ENCODE measurements at regions not wholly inside any gene's neighbourhood (a gene's known extent, or its start where the extent isn't known, plus 50 kb on each side); places are given as distances from the start of the nearest gene placed in this dataset.

- H3K27me3 Mint-ChIP-seq (ENCODE audit: low read depth), result no peaks in the 10 kb centered on the region
- H3K4me1 Mint-ChIP-seq (ENCODE audit: low read depth), result no peaks in the 10 kb centered on the region
- no peak for DNase-seq
- no peaks in the 10 kb centered on the region for H3K9me3 Mint-ChIP-seq
- H3K4me3 Mint-ChIP-seq, result no peak overlapping the region
- H3K36me3 Mint-ChIP-seq (ENCODE audit: low read depth), result no peaks in the 10 kb centered on the region
- intact Hi-C loops (cut with micrococcal nuclease), result no loop called here
- no peak overlapping the region for H3K27ac Mint-ChIP-seq
- CTCF ChIA-PET, result no interaction called here
Observed at GRCh38 chr16:59440502-59440901, 706.4 kb upstream of the GOT2 start.

GRCh38 chr16:59432896-59433295, 698.8 kb upstream of the GOT2 start:
- DNase-seq, result no peak
- H3K4me1 Mint-ChIP-seq (ENCODE audit: low read depth), result no peaks in the 10 kb centered on the region
- CTCF ChIA-PET, result no interaction called here
- no peak overlapping the region for H3K27ac Mint-ChIP-seq
- H3K36me3 Mint-ChIP-seq (ENCODE audit: low read depth), result no peaks in the 10 kb centered on the region
- no peaks in the 10 kb centered on the region for H3K27me3 Mint-ChIP-seq (ENCODE audit: low read depth)
- no peak overlapping the region for H3K4me3 Mint-ChIP-seq
- intact Hi-C loops (cut with micrococcal nuclease), result no loop called here
- H3K9me3 Mint-ChIP-seq, result no peaks in the 10 kb centered on the region

GRCh38 chr16:59432276-59432675, 698.2 kb upstream of the GOT2 start:
- no peak for DNase-seq
- Mint-ChIP-seq H3K4me1 (ENCODE audit: low read depth) (no peaks in the 10 kb centered on the region), H3K9me3 (no peaks in the 10 kb centered on the region), H3K27ac (no peak overlapping the region), H3K36me3 (ENCODE audit: low read depth) (no peaks in the 10 kb centered on the region), H3K4me3 (no peak overlapping the region), H3K27me3 (ENCODE audit: low read depth) (no peaks in the 10 kb centered on the region)
- intact Hi-C loops (cut with micrococcal nuclease), result no loop called here
- CTCF ChIA-PET, result no interaction called here

GRCh38 chr16:59424714-59425273, 690.7 kb upstream of the GOT2 start:
- no peaks in the 10 kb centered on the region for H3K36me3 Mint-ChIP-seq (ENCODE audit: low read depth)
- no peak overlapping the region for H3K4me3 Mint-ChIP-seq
- H3K4me1 Mint-ChIP-seq (ENCODE audit: low read depth), result no peaks in the 10 kb centered on the region
- H3K27me3 Mint-ChIP-seq (ENCODE audit: low read depth), result no peaks in the 10 kb centered on the region
- intact Hi-C loops (cut with micrococcal nuclease), result no loop called here
- no peaks in the 10 kb centered on the region for H3K9me3 Mint-ChIP-seq
- CTCF ChIA-PET, result no interaction called here
- no peak overlapping the region for H3K27ac Mint-ChIP-seq
- no peak for DNase-seq

- Mint-ChIP-seq H3K27ac (no peak overlapping the region), H3K36me3 (ENCODE audit: low read depth) (no peaks in the 10 kb centered on the region), H3K9me3 (peaks cover 2% of the 10 kb centered on the region), H3K27me3 (ENCODE audit: low read depth) (no peaks in the 10 kb centered on the region), H3K4me3 (no peak overlapping the region), H3K4me1 (ENCODE audit: low read depth) (no peaks in the 10 kb centered on the region)
- CTCF ChIA-PET, result no interaction called here
- intact Hi-C loops (cut with micrococcal nuclease), result no loop called here
- DNase-seq, result no peak
Observed at GRCh38 chr16:59411961-59412841, 678.1 kb upstream of the GOT2 start.

- H3K4me3 Mint-ChIP-seq, result no peak overlapping the region
- H3K27ac Mint-ChIP-seq, result no peak overlapping the region
- CTCF ChIA-PET, result no interaction called here
- peaks cover 2% of the 10 kb centered on the region for H3K9me3 Mint-ChIP-seq
- intact Hi-C loops (cut with micrococcal nuclease), result no loop called here
- DNase-seq, result no peak
- no peaks in the 10 kb centered on the region for H3K27me3 Mint-ChIP-seq (ENCODE audit: low read depth)
- H3K36me3 Mint-ChIP-seq (ENCODE audit: low read depth), result no peaks in the 10 kb centered on the region
- H3K4me1 Mint-ChIP-seq (ENCODE audit: low read depth), result no peaks in the 10 kb centered on the region
Observed at GRCh38 chr16:59410451-59410850, 676.3 kb upstream of the GOT2 start.

- Mint-ChIP-seq H3K4me3 (no peak overlapping the region), H3K4me1 (ENCODE audit: low read depth) (no peaks in the 10 kb centered on the region), H3K27me3 (ENCODE audit: low read depth) (no peaks in the 10 kb centered on the region), H3K27ac (no peak overlapping the region), H3K36me3 (ENCODE audit: low read depth) (no peaks in the 10 kb centered on the region), H3K9me3 (peaks cover 2% of the 10 kb centered on the region)
- no peak for DNase-seq
- intact Hi-C loops (cut with micrococcal nuclease), result no loop called here
- CTCF ChIA-PET, result no interaction called here
Observed at GRCh38 chr16:59405802-59406201, 671.7 kb upstream of the GOT2 start.

GRCh38 chr16:59404509-59404908, 670.4 kb upstream of the GOT2 start:
- H3K9me3 Mint-ChIP-seq, result peaks cover under 1% of the 10 kb centered on the region
- intact Hi-C loops (cut with micrococcal nuclease), result no loop called here
- no peak overlapping the region for H3K27ac Mint-ChIP-seq
- no peaks in the 10 kb centered on the region for H3K4me1 Mint-ChIP-seq (ENCODE audit: low read depth)
- no peaks in the 10 kb centered on the region for H3K27me3 Mint-ChIP-seq (ENCODE audit: low read depth)
- no peaks in the 10 kb centered on the region for H3K36me3 Mint-ChIP-seq (ENCODE audit: low read depth)
- DNase-seq, result no peak
- CTCF ChIA-PET, result no interaction called here
- no peak overlapping the region for H3K4me3 Mint-ChIP-seq

GRCh38 chr16:59400830-59401229, 666.7 kb upstream of the GOT2 start:
- Mint-ChIP-seq H3K9me3 (no peaks in the 10 kb centered on the region), H3K27me3 (ENCODE audit: low read depth) (no peaks in the 10 kb centered on the region), H3K36me3 (ENCODE audit: low read depth) (no peaks in the 10 kb centered on the region), H3K27ac (no peak overlapping the region), H3K4me1 (ENCODE audit: low read depth) (no peaks in the 10 kb centered on the region), H3K4me3 (no peak overlapping the region)
- intact Hi-C loops (cut with micrococcal nuclease), result no loop called here
- CTCF ChIA-PET, result no interaction called here
- DNase-seq, result no peak

GRCh38 chr16:59397638-59398037, 663.5 kb upstream of the GOT2 start:
- Mint-ChIP-seq H3K4me3 (no peak overlapping the region), H3K4me1 (ENCODE audit: low read depth) (no peaks in the 10 kb centered on the region), H3K27me3 (ENCODE audit: low read depth) (no peaks in the 10 kb centered on the region), H3K27ac (no peak overlapping the region), H3K9me3 (no peaks in the 10 kb centered on the region), H3K36me3 (ENCODE audit: low read depth) (no peaks in the 10 kb centered on the region)
- intact Hi-C loops (cut with micrococcal nuclease), result no loop called here
- no peak for DNase-seq
- CTCF ChIA-PET, result interaction anchor here (0.6 kb wide), 1 partner anchor 128 kb away, joined by 3 read pairs; no protein-coding TSS in a partner anchor

GRCh38 chr16:59394526-59394925, 660.4 kb upstream of the GOT2 start:
- CTCF ChIA-PET, result no interaction called here
- no peak overlapping the region for H3K4me3 Mint-ChIP-seq

GRCh38 chr16:59392911-59393310, 658.8 kb upstream of the GOT2 start:
- H3K27ac Mint-ChIP-seq, result no peak overlapping the region
- no peaks in the 10 kb centered on the region for H3K27me3 Mint-ChIP-seq (ENCODE audit: low read depth)
- H3K4me1 Mint-ChIP-seq (ENCODE audit: low read depth), result no peaks in the 10 kb centered on the region
- H3K4me3 Mint-ChIP-seq, result no peak overlapping the region
- H3K9me3 Mint-ChIP-seq, result no peaks in the 10 kb centered on the region
- H3K36me3 Mint-ChIP-seq (ENCODE audit: low read depth), result no peaks in the 10 kb centered on the region
- no peak for DNase-seq
- intact Hi-C loops (cut with micrococcal nuclease), result no loop called here
- CTCF ChIA-PET, result no interaction called here

More at GRCh38 chr16:59394526-59394925, 660.4 kb upstream of the GOT2 start:
- Mint-ChIP-seq H3K9me3 (no peaks in the 10 kb centered on the region), H3K27ac (no peak overlapping the region), H3K36me3 (ENCODE audit: low read depth) (no peaks in the 10 kb centered on the region), H3K27me3 (ENCODE audit: low read depth) (no peaks in the 10 kb centered on the region), H3K4me1 (ENCODE audit: low read depth) (no peaks in the 10 kb centered on the region)
- intact Hi-C loops (cut with micrococcal nuclease), result no loop called here
- no peak for DNase-seq

- DNase-seq, result no peak
- Mint-ChIP-seq H3K27me3 (ENCODE audit: low read depth) (no peaks in the 10 kb centered on the region), H3K9me3 (no peaks in the 10 kb centered on the region), H3K27ac (no peak overlapping the region), H3K4me3 (no peak overlapping the region), H3K36me3 (ENCODE audit: low read depth) (no peaks in the 10 kb centered on the region), H3K4me1 (ENCODE audit: low read depth) (no peaks in the 10 kb centered on the region)
- intact Hi-C loops (cut with micrococcal nuclease), result no loop called here
- CTCF ChIA-PET, result no interaction called here
Observed at GRCh38 chr16:59391617-59392364, 657.7 kb upstream of the GOT2 start.
